ENCODE measurements at regions not wholly inside any gene's neighbourhood (a gene's known extent, or its start where the extent isn't known, plus 50 kb on each side); places are given as distances from the start of the nearest gene placed in this dataset.

DNA sequence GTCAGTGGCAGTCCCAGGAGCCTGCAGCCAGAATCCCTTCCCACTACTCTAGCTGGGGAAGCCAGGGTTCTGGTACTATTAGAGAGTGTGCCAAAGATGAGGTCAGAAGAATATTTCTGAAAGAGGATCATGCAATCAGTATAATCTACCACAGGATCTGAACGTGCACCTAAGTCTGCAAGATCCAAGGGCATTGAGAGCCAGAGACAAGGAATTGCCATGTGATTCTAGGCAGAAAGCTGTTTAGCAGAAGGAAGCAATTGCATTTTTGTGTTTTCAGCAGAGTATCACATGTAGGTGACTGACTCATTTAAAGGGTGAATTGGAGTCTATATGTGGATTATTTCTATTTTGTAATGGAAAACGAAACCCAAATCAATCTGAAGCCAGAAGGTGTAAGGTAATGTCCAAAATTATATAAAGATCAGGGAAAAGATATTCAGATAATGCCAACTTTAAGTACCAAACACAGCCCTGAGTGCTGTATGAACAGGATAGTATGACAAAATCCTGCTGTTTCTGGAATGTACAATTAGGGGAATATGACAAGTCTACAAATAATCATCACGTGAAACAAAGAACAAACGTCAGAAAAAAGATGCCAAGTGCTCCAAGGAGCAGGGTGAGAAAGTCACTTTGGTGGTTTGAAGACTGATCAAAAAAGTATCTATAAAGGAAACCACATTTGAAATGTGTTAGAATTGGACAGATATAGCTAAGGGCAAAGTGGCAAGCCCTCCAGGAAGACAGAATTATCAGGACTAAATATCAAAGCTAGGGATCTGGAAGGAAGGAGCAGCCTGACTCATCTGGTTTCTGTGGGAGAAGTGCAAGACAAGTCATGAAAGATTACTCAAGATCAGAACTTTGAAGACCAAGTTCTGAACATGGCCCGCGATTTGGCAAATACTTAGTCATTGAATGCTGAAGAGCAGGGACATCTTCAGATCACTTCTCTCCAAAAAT is 1036.6 kb downstream of the NTRK3 start:
- DNase-seq, result no peak

DNA sequence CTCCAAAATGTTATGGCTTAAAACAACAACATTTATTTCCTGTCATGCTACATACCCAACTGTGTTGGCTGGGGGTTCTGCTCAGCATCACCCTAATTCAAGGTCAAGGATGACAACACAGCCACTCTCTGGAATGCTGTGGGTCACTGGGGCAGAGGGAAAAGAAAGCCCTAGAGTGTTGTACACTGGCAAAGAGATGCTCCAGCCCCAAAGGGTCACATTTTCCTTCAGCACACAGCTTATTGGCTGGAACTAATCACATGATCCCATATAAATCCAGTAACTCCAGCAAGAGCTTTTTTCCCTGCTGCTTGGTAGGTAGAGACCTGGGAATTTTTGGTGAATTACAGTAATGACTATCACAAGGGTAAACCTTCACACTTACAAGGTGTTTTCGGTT is 1041.4 kb downstream of the NTRK3 start:
- no peak for DNase-seq

DNA sequence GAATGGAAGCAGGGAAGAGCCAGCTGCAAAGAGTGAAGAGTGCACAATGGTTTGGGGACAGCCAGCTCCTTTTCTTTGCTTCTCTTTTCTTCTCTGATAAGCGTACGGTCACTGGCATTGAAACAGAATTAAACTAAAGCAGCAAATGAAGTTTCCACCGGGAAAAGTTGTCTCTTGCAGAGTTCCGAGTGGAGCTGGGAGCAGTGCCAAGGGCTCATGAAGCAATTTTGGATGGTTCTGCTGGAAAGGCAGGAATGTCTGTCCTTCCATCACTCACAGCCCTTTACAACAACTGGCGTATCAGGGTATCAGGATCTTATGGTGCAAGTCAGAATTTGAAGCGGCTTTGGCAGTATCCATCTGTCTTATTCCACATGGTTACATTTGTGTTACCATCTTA is 1042.9 kb downstream of the NTRK3 start:
- no peak for DNase-seq

DNA sequence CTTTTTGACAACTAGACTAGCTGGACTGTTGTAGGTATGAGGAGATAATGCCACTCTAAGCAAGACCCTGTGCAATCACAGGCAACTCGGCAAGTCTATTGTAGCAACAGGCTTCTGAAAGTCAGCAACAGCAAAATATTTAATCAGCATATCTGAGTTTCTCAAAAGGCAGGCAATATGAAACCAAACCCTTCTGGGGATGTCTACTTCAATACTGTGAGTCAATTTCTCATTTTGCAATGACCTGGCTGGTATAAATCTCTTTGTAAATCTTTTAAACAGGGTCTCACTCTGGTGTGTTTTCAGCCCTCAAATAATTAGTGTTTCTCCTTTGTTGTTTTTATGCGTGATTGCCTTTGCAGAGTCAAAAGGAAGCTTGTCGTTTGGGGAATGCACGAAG is 1044.5 kb downstream of the NTRK3 start:
- no peak for DNase-seq

DNA sequence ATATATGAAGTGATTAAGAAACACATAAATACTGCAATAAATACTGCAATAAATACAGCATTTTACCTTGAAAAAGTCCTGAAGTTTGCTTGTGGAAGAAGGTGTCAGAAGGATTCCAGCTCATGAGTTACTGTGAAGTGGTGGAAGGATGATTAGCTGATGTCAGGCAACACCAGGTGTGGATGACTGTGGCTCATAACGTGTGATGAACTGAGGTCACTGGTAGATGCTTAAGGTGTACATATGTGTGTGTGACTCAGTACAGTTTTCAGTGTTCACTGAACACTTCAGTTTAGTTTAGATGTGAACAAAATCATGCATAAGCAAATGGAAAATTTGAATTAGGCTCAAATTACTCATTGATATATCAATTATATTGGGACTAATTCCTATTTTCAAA is 1045.0 kb downstream of the NTRK3 start:
- no peak for DNase-seq

DNA sequence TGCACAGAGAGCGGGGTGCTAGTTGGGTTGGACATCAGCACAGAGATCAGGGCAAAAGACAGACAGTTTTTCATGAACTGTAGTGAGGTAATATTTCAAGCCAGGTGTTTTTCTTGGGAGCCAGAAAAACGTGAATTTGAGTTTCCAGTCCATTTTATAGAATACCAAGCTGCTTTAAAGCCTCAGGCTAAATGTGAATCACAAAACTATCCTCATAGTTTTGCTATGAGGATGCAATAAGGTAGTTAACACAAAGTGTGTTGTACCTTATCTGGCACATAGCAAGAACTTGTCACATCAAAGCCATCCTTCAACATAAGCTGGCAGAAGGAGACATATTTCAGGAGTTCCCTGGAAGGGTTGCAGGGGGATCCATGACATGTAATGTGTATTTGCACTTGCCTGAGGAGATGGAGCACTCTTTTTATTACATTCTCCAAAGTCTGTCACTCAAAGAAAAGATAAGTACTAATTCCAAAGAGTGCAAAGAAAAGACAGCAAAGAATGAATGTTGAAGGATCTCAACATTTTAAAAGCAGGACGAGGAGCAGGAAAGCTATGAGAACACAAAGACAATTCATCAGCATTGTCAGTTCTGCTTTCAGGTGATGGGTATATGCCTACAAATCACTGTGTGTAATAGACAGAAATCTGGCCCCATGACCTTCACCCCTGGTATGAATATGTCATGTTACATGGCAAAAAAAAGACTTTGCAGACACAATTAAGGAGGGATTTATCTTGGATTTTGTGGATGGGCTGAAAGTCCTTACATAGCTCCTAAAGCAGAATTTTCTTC is 1046.4 kb downstream of the NTRK3 start:
- DNase-seq, result no peak

DNA sequence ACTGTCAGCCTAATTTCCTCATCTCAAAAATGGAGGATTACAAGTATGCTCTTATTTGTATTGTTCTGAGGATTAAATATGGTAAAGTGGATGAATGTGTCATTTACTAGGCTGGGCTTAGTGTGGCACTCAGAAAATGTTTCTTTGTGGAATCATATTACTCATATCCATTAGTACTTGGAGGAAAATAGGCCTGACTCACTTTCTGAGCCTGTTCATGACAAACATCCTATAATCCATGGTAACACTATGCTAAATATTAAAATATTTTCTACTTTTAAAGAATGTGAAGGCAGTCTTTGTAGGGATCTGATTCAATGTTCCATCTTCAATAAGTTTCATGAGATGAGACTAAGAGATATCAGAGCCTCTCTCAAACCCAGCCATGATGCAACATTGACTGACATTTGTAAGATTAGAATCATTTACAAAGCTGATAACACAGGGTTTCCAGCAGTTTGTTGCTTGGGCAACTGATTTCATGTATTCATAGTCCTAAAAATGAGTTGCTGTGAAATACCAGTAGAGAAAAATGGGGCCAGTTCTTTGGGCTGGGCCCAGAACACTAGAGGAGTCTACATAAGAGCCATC is 1048.5 kb downstream of the NTRK3 start:
- no peak for DNase-seq

DNA sequence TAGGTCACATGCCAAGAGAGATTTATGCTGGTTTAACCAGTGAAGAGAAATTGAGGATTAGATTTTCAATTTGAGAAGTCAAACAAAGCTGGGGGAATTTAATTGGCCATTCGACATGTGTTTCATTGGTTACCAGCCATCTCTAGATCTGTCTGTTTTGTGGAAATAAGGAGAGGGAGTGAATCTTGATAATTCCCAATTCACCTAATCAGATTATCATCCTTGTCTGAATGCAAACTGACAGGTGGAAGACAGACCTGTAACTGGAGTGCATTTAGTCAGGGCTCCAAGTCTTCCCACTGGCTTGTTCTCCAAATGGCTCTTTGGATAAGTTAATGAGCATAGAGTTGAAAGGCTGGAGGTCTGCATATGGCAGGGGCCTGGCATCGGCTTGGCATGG is 1049.3 kb downstream of the NTRK3 start:
- no peak for DNase-seq

DNA sequence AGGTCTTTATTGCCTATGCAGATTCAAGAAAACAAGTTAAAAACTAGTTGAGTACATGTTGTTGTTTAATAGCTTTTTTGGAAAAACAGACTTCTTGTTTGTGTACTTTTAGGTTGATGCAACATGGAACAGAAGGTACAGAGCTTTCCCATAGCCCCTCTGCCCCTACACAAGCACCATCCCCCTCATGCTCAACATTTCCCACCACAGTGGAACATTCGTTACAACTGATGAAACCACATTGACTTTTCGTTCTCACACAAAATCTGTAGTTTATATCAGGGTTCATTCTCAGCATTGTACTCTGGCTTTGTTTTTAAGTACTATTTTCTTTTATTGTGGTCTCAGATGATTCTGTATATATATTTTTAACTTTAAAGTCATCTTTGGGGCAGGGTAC is 1054.6 kb downstream of the NTRK3 start:
- DNase-seq, result no peak

DNA sequence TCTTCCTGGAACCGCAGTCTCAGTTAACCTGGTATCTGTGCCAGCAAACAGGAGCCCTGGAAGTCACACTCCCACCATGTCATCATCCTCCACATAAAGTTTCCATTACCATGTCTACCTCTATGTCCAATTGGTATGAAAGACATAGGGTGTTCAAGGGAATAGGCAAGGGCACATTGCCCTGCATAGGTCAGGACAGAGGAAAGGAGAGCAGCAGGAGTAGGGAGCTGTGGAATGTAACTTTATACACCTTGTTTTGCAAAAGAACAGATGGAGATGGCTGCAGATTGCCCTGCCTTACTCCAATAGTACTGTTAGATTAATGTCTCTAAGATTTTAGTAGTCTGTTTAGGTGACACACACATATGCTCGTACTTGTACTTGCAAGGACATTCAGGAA is 1056.4 kb downstream of the NTRK3 start:
- no peak for DNase-seq

DNA sequence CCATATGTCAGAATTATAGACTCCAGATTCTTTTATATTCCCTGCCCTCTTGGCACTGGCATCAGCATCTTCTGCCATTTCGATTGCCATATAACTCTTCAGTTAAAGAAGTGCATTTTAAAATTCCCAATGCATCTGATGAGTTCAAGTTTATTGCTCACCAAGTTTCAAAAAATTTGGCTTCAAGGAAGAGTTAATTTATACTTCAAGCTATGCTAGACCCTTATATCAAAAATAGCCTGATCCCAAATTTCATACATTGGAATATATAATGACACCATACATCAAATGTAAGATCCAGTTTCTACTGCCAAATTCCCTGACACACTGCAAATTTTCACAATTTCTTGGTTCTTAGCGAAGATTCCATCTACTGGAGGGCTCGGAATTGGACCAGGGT is 1058.6 kb downstream of the NTRK3 start:
- no peak for DNase-seq

DNA sequence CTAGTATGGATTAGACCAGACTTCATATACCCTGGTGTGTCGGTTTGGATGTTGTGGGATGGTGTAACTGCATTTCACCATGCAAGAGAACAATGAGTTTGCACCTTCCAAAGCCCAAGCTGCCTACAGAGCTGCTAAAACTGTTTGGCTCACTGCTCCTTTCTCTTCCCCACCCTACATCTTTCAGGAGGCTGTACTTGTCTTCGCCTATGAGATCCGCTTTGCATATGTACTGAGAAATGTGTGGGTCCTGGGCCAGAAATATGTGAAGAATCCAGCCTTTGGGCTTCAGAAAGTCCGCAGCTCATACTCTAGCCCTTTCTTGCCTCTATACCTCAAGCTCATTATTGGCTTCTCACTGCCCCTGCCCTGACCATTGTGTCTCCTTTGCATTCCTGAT is 1060.0 kb downstream of the NTRK3 start:
- DNase-seq, result no peak

DNA sequence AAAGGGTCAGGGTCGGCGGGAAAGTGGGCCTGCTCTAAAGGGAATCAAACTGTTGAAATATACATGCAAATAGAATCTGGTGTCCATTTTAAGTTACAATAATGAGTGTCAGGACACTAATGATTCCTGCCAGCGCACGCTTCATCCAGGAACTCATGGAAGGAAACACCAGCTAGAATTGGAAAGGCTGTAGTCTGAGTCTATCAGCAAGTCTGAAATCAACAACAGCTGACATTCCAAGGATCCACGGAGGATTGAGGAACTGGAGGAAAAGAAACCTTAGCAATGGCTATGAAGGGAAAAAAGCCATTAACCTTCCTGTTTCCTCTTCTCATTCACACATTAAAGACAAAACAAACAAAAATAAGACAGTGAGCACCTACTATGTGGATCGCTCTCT is 1063.1 kb downstream of the NTRK3 start:
- DNase-seq, result no peak

DNA sequence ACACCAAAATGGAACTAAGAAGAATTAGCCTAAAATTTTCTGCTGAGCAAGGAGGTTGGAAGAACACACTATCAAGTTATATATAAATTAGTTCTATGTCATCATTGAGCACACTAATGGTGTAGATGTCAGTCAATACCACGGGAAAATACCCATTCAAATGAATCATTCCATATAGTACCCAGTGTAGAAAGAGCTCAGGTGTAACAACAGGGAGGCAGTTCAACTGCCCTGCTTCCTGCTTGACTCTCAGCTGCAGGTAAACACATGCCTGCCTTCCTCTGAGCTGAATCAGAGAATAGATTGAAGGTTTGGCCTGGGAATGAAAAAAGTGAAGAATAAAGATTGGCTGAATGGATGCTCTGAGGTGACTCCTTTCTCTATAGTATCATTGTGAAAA is 1088.0 kb downstream of the AGBL1 start:
- DNase-seq, result no peak

DNA sequence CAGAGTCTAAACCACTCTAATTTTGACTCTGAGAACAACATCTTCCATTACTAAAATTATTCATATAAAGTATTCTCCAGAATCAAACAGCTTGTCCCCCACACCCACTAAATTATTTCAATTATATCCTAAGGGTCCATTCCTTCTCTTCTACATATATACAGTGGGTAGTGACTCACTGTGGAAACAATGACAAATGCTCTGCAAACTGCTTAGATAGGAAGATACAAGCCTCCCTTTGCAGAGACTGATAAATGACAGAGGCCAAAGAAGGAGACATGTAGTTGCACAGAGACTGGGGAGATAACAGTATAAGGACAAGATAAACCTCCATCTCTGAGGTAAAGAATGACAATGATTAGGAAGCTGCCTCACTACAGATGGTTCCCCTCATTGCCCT is 1087.4 kb downstream of the AGBL1 start:
- DNase-seq, result no peak

DNA sequence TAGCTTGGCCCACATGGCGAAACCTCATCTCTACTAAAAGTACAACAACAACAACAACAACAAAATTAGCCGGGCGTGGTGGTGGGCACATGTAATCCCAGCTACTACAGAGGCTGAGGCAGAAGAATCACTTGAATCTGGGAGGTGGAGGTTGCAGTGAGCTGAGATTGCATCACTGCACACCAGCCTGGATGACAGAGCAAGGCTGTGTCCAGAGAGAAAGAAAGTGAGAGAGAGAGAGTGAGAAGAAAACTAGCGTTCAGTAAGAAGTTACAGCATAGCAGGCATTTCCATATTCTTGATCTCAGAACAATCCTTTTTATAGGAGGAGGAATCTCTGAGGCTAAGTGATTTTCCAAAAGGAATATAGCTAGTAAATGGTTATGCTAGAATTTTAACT is 1076.1 kb downstream of the AGBL1 start:
- DNase-seq, result no peak

DNA sequence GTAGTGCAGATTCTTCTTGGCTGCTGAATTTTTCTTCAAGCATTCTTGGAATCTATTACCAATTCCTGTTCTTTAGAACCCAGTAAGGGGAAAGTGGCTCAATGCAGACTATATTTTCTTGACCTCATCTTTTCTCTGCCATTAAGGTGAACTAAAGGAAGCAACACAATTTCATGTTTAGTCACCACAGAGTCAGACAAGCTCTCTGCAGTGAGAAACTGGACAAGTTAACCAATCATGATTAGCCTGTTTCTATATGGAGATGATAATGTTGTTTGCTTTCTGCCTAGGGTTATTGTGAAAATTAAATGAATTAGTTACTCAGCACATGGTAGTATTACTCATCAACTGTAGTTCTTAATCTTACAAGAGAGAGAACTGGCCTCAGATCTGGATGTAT is 1075.1 kb downstream of the AGBL1 start:
- no peak for DNase-seq

DNA sequence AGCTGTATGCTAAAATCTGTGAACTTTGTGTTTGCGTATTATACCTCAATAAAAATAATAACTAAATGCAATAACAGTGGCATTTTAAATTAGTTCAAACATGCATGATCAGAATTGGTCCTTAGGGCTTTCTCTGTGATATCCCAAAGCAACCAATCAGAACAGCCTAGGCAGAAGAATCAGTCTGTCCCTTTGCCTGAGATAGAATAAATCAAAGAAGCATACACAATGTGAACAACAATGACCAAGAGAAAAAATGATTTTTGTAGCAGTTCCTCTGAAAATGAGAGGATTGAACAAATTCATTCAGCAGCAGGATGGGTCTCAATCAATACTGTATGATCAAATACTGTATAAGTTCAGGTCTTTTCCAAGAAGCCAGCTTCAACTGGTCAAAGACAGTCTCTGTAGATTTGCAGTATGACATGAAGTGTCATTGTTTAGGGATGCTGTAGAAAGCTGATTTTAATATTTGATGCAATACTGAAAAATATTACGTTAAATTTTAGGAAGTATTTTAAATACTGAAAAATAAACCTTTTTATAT is 1071.6 kb downstream of the AGBL1 start:
- DNase-seq, result no peak

DNA sequence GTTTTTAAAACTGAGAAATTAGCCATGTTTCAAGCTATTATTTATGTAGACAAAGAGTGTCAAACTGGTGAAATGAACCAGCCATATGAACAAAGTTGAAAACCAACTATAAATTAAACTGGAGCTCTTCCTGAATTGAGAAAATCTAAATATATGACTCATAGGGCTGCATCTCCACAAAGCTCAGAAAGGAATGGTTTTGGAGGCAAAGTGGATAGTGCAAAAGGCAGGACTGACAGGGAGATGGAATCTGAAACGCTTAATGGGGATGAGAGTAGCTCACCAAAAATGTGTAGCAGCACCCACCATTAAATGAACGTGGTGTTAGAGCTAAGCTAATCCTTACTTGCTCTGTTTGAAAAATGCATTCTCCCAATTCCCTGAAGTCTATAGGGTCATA is 1066.0 kb downstream of the AGBL1 start:
- no peak for DNase-seq

DNA sequence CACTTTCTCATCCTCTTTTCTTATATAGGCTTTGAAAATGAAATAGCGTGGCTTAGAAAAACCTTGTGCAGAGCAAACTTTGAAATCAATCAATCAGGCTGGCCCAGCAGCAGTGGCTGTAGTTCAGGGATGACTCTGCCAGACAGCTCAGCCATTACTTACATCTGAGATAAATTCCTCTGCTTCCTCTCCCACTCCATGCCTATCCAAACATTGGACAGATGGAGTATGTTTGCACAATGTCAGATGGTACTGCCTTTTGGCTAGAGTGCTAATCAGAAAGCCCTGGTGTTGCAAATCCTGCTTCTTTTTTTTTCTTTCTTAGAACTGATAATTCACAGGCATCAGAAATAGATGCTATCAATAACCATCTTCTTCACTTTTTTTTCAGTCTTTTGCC is 1065.1 kb downstream of the AGBL1 start:
- DNase-seq, result no peak

DNA sequence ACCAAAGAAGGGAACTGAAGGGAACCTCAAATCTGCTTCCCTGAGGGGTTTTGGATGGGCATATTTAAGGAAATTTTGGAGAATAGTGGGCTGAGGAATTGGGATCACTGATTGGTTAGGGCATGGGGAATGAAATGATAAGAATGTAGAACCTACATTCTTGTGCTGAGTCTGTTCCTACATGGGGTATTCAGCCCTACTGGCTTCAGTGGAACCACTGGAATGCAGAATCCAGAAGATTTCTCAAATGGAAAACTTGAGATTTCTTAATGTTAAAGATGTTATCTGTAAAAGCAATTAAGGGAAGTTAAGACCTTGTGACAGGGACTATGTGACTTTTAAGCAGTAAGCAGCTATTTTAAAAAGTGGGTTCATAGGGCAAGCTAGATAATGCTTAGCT is 1062.4 kb downstream of the AGBL1 start:
- DNase-seq, result no peak

DNA sequence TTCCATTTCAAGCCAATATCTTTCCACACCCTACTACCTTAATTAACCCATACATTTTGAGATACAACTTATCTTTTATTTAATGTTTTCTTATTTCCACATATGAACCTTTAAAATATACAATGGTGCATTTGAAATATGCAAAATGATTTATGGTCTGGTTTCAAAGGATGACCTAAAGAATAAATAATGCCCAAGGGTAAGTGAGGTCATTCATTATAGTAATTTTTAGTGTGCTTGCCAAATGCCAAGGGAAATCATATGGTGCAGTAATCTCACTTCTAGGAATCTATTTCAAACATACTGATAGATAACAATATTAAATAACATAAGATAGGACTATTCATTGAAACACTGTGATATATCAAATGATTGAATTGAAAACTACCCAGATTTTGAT is 1055.4 kb downstream of the AGBL1 start:
- DNase-seq, result no peak

DNA sequence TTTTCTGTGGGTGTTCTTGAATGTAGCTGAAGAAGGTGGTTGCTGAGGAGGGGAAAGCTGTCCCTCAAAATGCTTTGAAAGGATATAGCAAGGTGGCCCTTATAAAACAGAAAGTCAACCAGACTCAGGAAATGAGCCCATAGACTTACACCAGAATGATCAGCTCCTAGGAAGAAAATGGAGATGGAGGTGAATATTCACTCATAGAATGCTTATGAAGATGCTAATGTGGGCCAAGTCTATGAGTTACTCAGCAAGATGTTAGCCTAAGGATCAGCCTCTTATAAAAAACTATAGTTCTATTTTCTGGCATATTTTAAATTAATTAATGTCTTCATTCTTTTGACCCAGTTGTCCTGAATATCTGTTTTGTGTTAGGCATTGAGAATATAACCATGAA is 1054.0 kb downstream of the AGBL1 start:
- DNase-seq, result no peak

DNA sequence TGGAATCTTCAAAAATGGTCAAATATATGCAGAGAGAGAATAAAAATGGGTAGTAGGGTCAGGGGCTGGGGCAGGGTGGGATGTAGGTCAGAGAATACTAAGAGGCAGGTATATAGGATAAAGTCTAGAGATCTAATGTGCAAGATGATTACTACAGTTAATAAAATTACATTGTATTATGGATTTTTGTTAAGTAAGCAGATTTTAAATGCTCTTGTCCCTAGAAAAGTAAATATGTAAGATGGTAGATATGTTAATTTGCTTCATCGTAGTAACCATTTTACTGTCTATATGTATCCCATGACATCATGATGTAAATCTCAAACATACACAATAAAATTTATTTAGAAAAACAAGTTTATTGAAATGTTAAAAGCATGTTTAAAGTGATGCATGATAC is 1051.4 kb downstream of the AGBL1 start:
- DNase-seq, result no peak
